ENCODE measurements at regions not wholly inside any gene's neighbourhood (a gene's known extent, or its start where the extent isn't known, plus 50 kb on each side); places are given as distances from the start of the nearest gene placed in this dataset.

- TF ChIP-seq CTCF (IDR thresholded peaks at IDR 0.05; ENCODE audit: extremely low read depth in 1 of 2, insufficient read depth in 1 of 2, low read depth in 1 of 2, low read length in 2 of 2) = no peak
- no peak for TF ChIP-seq MAX (IDR thresholded peaks at IDR 0.05; ENCODE audit: insufficient read depth, insufficient read length)
- no peak for TF ChIP-seq FOS (IDR thresholded peaks at IDR 0.05; ENCODE audit: borderline replicate concordance, insufficient read depth, low read length)
- no peak for TF ChIP-seq POLR2A (IDR thresholded peaks at IDR 0.05; ENCODE audit: low read depth, low read length)
- TF ChIP-seq JUN (IDR thresholded peaks at IDR 0.05; ENCODE audit: borderline replicate concordance, insufficient read depth, insufficient read length, low read depth) = no peak
- no TSS peak for BruUV-seq (replicated peaks)
- Histone ChIP-seq H3K36me3 (ENCODE audit: control insufficient read depth in 2 of 2, extremely low read depth in 1 of 2, insufficient read depth in 2 of 2, low read length in 2 of 2) (no peaks in the 10 kb centered on the region), H3K4me1 (ENCODE audit: control insufficient read depth, extremely low read depth, insufficient read depth, low read length) (no peaks in the 10 kb centered on the region), H3K9me3 (replicated peaks; ENCODE audit: control insufficient read depth, insufficient read depth, low read length) (no peaks in the 10 kb centered on the region), H3K9ac (replicated peaks; ENCODE audit: extremely low read depth, insufficient read depth, low read length) (no peak overlapping the region), H3K4me2 (ENCODE audit: insufficient read depth, low read length) (no peak overlapping the region), H3K4me3 (replicated peaks in 1 of 3; ENCODE audit: insufficient read depth in 1 of 3, low read depth in 1 of 3, low read length in 3 of 3) (no peak overlapping the region), H3K27me3 (ENCODE audit: control insufficient read depth in 2 of 2, insufficient read depth in 2 of 2, low read length in 2 of 2) (peaks cover 0 to 3% of the 10 kb centered on the region in 2 experiments), H2AFZ (ENCODE audit: low read depth, low read length) (no peak overlapping the region), H3K27ac (ENCODE audit: insufficient read depth, low read depth, low read length) (no peak overlapping the region), H4K20me1 (replicated peaks; ENCODE audit: control insufficient read depth, extremely low read depth, insufficient read depth, low read length) (no peaks in the 10 kb centered on the region), H3K79me2 (ENCODE audit: control insufficient read depth, insufficient read depth, low read length) (no peaks in the 10 kb centered on the region), H3K9me1 (replicated peaks; ENCODE audit: control insufficient read depth, extremely low read depth, insufficient read depth, low read length) (no peaks in the 10 kb centered on the region)
- FAIRE-seq = no peak
- intact Hi-C loops (cut with micrococcal nuclease) (no loop called here), dilution Hi-C loops (cut with MboI; ENCODE audit: extremely low pct_ligation_motif_present, low sequenced_read_pairs) (no loop called here)
- no peak for DNase-seq (ENCODE audit: low read depth, low spot score)
- CTCF ChIA-PET = no interaction called here
- POLR2A ChIA-PET = no interaction called here
Measured at GRCh38 chr15:96574782-96575181, 244.3 kb downstream of the NR2F2 start.

GRCh38 chr15:96576596-96576995, 246.1 kb downstream of the NR2F2 start:
- DNase-seq (ENCODE audit: low read depth, low spot score) = no peak
- H3K9me3 ChIP-seq (replicated peaks; ENCODE audit: control insufficient read depth, insufficient read depth, low read length) = no peaks in the 10 kb centered on the region
- H3K9me1 ChIP-seq (replicated peaks; ENCODE audit: control insufficient read depth, extremely low read depth, insufficient read depth, low read length) = no peaks in the 10 kb centered on the region
- ChIA-PET CTCF (no interaction called here), POLR2A (no interaction called here)
- no TSS peak for BruUV-seq (replicated peaks)
- peaks cover 0 to 3% of the 10 kb centered on the region in 2 experiments for H3K27me3 ChIP-seq (ENCODE audit: control insufficient read depth in 2 of 2, insufficient read depth in 2 of 2, low read length in 2 of 2)
- intact Hi-C loops (cut with micrococcal nuclease) (no loop called here), dilution Hi-C loops (cut with MboI; ENCODE audit: extremely low pct_ligation_motif_present, low sequenced_read_pairs) (no loop called here)
- no peak overlapping the region for H2AFZ ChIP-seq (ENCODE audit: low read depth, low read length)
- H3K36me3 ChIP-seq (ENCODE audit: control insufficient read depth in 2 of 2, extremely low read depth in 1 of 2, insufficient read depth in 2 of 2, low read length in 2 of 2) = no peaks in the 10 kb centered on the region
- no peak overlapping the region for H3K4me3 ChIP-seq (replicated peaks in 1 of 3; ENCODE audit: insufficient read depth in 1 of 3, low read depth in 1 of 3, low read length in 3 of 3)
- TF ChIP-seq GATA2 (IDR thresholded peaks at IDR 0.05; ENCODE audit: insufficient read depth, insufficient read length, low read depth, low read length) (no peak), EZH2 (IDR thresholded peaks at IDR 0.05; ENCODE audit: borderline replicate concordance, low read depth, low read length, severe bottlenecking) (no peak), CTCF (IDR thresholded peaks at IDR 0.05; ENCODE audit: extremely low read depth in 1 of 2, insufficient read depth in 1 of 2, low read depth in 1 of 2, low read length in 2 of 2) (no peak), FOS (IDR thresholded peaks at IDR 0.05; ENCODE audit: borderline replicate concordance, insufficient read depth, low read length) (no peak), MAX (IDR thresholded peaks at IDR 0.05; ENCODE audit: insufficient read depth, insufficient read length) (no peak), POLR2A (IDR thresholded peaks at IDR 0.05; ENCODE audit: low read depth, low read length) (no peak), MYC (IDR thresholded peaks at IDR 0.05; ENCODE audit: low read depth, low read length) (no peak), POLR2AphosphoS5 (IDR thresholded peaks at IDR 0.05; ENCODE audit: insufficient read depth, low read depth, low read length) (no peak), JUN (IDR thresholded peaks at IDR 0.05; ENCODE audit: borderline replicate concordance, insufficient read depth, insufficient read length, low read depth) (no peak)
- no peak overlapping the region for H3K9ac ChIP-seq (replicated peaks; ENCODE audit: extremely low read depth, insufficient read depth, low read length)
- H3K79me2 ChIP-seq (ENCODE audit: control insufficient read depth, insufficient read depth, low read length) = no peaks in the 10 kb centered on the region
- H3K27ac ChIP-seq (ENCODE audit: insufficient read depth, low read depth, low read length) = no peak overlapping the region
- H3K4me2 ChIP-seq (ENCODE audit: insufficient read depth, low read length) = no peak overlapping the region
- no peaks in the 10 kb centered on the region for H4K20me1 ChIP-seq (replicated peaks; ENCODE audit: control insufficient read depth, extremely low read depth, insufficient read depth, low read length)
- no peaks in the 10 kb centered on the region for H3K4me1 ChIP-seq (ENCODE audit: control insufficient read depth, extremely low read depth, insufficient read depth, low read length)
- FAIRE-seq = no peak

All from endothelial cell of umbilical vein (primary cell).